Body of pancreas (tissue), 4 donors: ENCODE measurements at regions not wholly inside any gene's neighbourhood (a gene's known extent, or its start where the extent isn't known, plus 50 kb on each side); places are given as distances from the start of the nearest gene placed in this dataset.

Experiments
- POLR2A ChIP-seq, 3 donors: fragments of 450-650 bp; IDR thresholded peaks; one replicate each; pipeline ENCODE4 v1.6.1; 2016; ENCODE audit warnings: antibody characterized with exemption in 3 of 3, mild to moderate bottlenecking in 2 of 3
- TF ChIP-seq, protein P1 (sequence below), 7 experiments: fragments of 450-650 bp in 4 of 7; fragments of 200-600 bp in 3 of 7; sonication (generic) in 3 of 7; IDR thresholded peaks; one replicate each; pipeline ENCODE4 v1.5.1; 2016 to 2019; ENCODE audit warnings: antibody characterized with exemption in 7 of 7

DNA sequence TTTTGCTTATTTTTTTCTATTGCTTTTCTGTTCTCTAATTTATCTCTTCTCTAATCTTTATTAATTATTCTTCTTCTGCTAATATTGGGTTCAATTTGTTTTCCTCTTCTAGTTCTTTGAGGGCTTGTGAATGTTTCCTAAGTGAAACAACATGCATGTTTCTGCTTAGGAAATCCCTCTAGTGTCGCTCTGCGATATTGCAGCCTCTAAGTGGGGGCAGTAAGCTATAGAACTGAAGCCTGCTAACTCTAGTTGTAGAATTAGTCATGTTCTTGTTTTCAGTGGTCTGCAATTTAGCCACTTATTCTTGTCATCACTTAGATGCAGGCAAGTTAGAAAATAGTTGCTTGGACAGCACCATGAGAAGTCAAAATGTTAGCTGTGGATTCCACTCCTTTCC is 222.6 kb downstream of the SPIN4 start:
- TF ChIP-seq, protein P1, sequence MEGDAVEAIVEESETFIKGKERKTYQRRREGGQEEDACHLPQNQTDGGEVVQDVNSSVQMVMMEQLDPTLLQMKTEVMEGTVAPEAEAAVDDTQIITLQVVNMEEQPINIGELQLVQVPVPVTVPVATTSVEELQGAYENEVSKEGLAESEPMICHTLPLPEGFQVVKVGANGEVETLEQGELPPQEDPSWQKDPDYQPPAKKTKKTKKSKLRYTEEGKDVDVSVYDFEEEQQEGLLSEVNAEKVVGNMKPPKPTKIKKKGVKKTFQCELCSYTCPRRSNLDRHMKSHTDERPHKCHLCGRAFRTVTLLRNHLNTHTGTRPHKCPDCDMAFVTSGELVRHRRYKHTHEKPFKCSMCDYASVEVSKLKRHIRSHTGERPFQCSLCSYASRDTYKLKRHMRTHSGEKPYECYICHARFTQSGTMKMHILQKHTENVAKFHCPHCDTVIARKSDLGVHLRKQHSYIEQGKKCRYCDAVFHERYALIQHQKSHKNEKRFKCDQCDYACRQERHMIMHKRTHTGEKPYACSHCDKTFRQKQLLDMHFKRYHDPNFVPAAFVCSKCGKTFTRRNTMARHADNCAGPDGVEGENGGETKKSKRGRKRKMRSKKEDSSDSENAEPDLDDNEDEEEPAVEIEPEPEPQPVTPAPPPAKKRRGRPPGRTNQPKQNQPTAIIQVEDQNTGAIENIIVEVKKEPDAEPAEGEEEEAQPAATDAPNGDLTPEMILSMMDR (IDR thresholded peaks at IDR 0.05) = peak in 5 of 7 experiments; percentile 24 to 49 (median 35)
- no peak for TF ChIP-seq POLR2A (IDR thresholded peaks at IDR 0.05)
